Tibial artery (tissue), 4 donors: ENCODE measurements at regions not wholly inside any gene's neighbourhood (a gene's known extent, or its start where the extent isn't known, plus 50 kb on each side); places are given as distances from the start of the nearest gene placed in this dataset.

Source experiments
- DNase-seq, 2 donors: peaks; one replicate each; pipeline ENCODE4 v3.0.0-alpha.2; 2019
- H3K27ac ChIP-seq, 2 donors: fragments of 200-600 bp; sonication (generic) in 1 of 2; 1 replicate in 1 of 2; 2 replicates in 1 of 2; pipeline ENCODE4 v1.5.1; 2018 to 2019; ENCODE audit warnings: mild to moderate bottlenecking in 1 of 2
- H3K27me3 ChIP-seq, 2 donors: fragments of 200-600 bp; sonication (generic) in 1 of 2; one replicate each; pipeline versions ENCODE4 v1.5.1 to v1.6.0; 2016 to 2019
- H3K36me3 ChIP-seq, 3 donors: fragments of 200-600 bp; sonication (generic) in 2 of 3; one replicate each; pipeline ENCODE4 v1.5.1; 2016 to 2019; ENCODE audit warnings: mild to moderate bottlenecking in 2 of 3
- H3K4me1 ChIP-seq, 4 donors: fragments of 200-600 bp; sonication (generic) in 2 of 4; 1 replicate in 3 of 4; 2 replicates in 1 of 4; pipeline ENCODE4 v1.5.1; 2016 to 2019
- H3K4me3 ChIP-seq, 2 donors: fragments of 200-600 bp; sonication (generic) in 1 of 2; 1 replicate in 1 of 2; 2 replicates in 1 of 2; pipeline ENCODE4 v1.5.1; 2018 to 2019; ENCODE audit warnings: mild to moderate bottlenecking in 2 of 2
- H3K9me3 ChIP-seq, 3 donors: fragments of 200-600 bp; sonication (generic) in 1 of 3; one replicate each; pipeline ENCODE4 v1.5.1; 2016 to 2019
- CTCF ChIP-seq, 2 experiments: fragments of 200-600 bp in 1 of 2; fragments of 450-650 bp in 1 of 2; IDR thresholded peaks; one replicate each; pipeline ENCODE4 v1.5.1; 2017 to 2019; ENCODE audit warnings: antibody characterized with exemption in 2 of 2, mild to moderate bottlenecking in 1 of 2, moderate library complexity in 1 of 2
- intact Hi-C: fragments of 100-400 bp; cut with DNase I; formaldehyde crosslinking; loops from one replicate; pipeline ENCODE4 v1.15.0; 2023; ENCODE audit warnings: low total_unique reads

DNA sequence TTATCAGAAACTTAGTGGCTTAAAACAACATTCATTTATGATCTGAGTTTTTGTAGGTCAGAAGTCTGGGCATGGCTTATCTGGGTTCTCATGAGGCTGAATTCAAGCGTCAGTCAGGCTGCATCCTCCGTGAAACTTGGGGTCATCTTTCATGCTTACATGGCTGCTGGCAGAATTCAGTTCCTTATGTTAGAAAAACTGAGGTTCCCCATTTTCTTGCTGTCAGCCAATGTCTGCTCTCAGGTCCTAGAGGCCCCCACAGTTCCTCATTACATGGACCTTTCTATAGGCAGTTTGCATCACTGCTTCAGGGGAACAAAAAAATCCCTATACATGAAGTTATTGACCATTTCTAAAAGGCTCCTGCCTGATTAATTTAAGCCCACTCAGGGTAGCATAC, 83.8 kb upstream of the NMUR2 start:
- Histone ChIP-seq H3K27me3 (no peaks in the 10 kb centered on the region), H3K27ac (no peak overlapping the region), H3K4me3 (no peak overlapping the region), H3K4me1 (no peaks in the 10 kb centered on the region), H3K9me3 (no peaks in the 10 kb centered on the region), H3K36me3 (no peaks in the 10 kb centered on the region)
- DNase-seq: no peak
- TF ChIP-seq CTCF (IDR thresholded peaks at IDR 0.05): no peak
- intact Hi-C loops: no loop called here

DNA sequence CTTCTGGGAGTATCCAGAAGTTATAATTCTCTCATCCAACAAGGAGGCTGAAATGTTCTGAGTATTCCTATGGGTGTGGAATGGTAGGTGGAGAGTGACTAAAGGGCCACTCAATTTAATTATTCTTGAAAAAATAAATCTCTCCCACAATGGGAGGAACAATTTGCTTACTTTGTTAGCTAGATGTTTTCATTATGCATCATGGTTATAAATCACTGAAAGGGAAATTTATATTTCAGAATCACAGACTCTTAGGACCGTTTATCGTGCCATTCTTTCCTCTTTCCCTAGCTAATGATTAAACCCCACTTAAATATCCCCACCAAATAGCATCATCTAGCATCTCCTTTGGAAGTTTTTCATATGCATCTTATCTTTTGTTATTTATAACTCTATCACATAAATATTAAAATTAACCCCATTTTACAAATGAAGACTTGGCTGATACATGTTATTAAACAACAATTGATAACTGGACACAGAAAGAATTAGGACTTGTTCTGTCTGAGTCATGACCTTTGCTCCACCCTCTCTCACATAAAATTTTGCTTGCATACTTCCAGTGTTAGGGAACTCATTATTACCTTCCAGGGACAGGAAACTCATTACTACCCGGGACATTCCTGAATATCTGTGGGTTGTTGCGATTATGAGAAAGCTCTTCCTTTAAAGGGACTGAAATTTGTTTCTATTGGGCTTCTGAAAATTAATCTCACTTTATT, 94.9 kb upstream of the NMUR2 start:
- Histone ChIP-seq H3K27ac (no peak overlapping the region), H3K9me3 (no peaks in the 10 kb centered on the region), H3K4me1 (no peaks in the 10 kb centered on the region), H3K36me3 (no peaks in the 10 kb centered on the region), H3K27me3 (no peaks in the 10 kb centered on the region), H3K4me3 (no peak overlapping the region)
- intact Hi-C loops: no loop called here
- no peak for TF ChIP-seq CTCF (IDR thresholded peaks at IDR 0.05)
- no peak for DNase-seq

- Histone ChIP-seq H3K27me3 (no peaks in the 10 kb centered on the region), H3K4me1 (no peaks in the 10 kb centered on the region), H3K9me3 (no peaks in the 10 kb centered on the region), H3K36me3 (no peaks in the 10 kb centered on the region), H3K4me3 (no peak overlapping the region), H3K27ac (no peak overlapping the region)
- TF ChIP-seq CTCF (IDR thresholded peaks at IDR 0.05): no peak
- intact Hi-C loops: no loop called here
- DNase-seq: no peak
Observed at GRCh38 chr5:152501294-152501693, 96.2 kb upstream of the NMUR2 start.

DNA sequence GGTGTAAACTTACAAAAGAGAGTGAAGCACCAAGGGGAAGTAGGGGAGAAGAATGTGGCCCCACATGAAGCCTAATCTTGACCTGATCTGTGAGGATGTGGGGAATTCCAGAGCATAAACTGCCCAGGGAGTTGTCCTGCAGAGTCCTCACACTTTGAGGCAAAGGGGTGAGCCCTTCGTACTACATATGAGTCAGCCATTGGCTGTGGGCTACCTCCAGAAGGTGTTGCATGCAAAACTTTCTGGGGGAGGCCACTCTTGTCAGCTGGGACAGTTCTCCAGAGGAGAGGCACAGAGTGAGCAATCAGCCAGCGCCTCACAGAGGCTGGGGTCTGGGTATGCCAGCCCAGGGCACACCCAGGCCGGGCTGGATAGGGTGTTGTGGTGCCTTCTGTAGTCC, 98.1 kb upstream of the NMUR2 start:
- H3K27ac ChIP-seq: no peak overlapping the region
- H3K36me3 ChIP-seq: no peaks in the 10 kb centered on the region
- no peaks in the 10 kb centered on the region for H3K4me1 ChIP-seq
- no peaks in the 10 kb centered on the region for H3K27me3 ChIP-seq
- intact Hi-C loops: no loop called here
- H3K9me3 ChIP-seq: no peaks in the 10 kb centered on the region
- DNase-seq: no peak
- H3K4me3 ChIP-seq: no peak overlapping the region
- TF ChIP-seq CTCF (IDR thresholded peaks at IDR 0.05): no peak

DNA sequence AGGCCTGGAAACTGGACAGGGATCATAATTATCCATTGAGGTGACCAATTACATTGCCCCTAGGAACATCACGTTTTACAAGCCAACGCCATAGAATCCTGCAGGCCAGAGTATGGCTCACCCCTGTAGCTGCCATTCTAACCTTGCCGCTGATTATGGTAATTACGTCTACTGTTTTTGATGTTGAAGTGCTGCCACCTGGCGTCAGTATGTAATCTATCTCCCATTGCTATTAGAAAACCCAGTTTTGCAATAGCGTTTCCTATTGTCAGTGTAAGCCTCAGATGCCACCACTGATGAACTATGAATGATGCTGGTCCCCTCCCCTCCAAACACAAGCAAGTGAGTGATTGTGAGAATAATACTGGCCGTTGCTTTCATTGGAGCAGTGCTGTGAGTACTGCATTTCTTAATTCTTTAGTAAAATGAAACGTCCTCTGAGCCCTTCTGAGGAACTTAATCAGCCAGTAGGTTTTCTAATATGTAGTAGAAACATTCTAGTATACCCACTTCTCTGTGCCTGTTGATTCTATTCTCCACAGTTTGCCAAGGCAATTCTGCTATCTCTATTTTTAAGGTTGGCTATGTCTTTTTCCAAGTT, 100.5 kb upstream of the NMUR2 start:
- DNase-seq: peak; percentile 55 to 64
- intact Hi-C loops: no loop called here

More for the DNA sequence above, 100.5 kb upstream of the NMUR2 start:
- H3K4me3 ChIP-seq: no peak overlapping the region
- H3K4me1 ChIP-seq: no peaks in the 10 kb centered on the region
- H3K36me3 ChIP-seq: no peaks in the 10 kb centered on the region
- H3K27ac ChIP-seq: no peak overlapping the region
- TF ChIP-seq CTCF (IDR thresholded peaks at IDR 0.05): peak; percentile 35 to 36
- no peaks in the 10 kb centered on the region for H3K27me3 ChIP-seq
- no peaks in the 10 kb centered on the region for H3K9me3 ChIP-seq
